G401 (cell line): ENCODE measurements at regions not wholly inside any gene's neighbourhood (a gene's known extent, or its start where the extent isn't known, plus 50 kb on each side); places are given as distances from the start of the nearest gene placed in this dataset.

ENCODE experiments used
- DNase-seq: peaks from one replicate; pipeline ENCODE4 v3.0.0-alpha.2; 2015; ENCODE audit warnings: low spot score
- in situ Hi-C: cut with HindIII; loops from 2 replicates; pipeline ENCODE4 v1.10.0; 2016; ENCODE audit warnings: low sequenced_read_pairs, mixed read lengths

GRCh38 chr1:235030919-235031596 lies 97.6 kb downstream of the TOMM20 start:
- no peak for DNase-seq
- in situ Hi-C loops, result no loop called here

- no peak for DNase-seq
- in situ Hi-C loops, result no loop called here
These were observed 100.8 kb downstream of the TOMM20 start for GRCh38 chr1:235027862-235028250.

GRCh38 chr1:235027076-235027861 lies 101.4 kb downstream of the TOMM20 start:
- in situ Hi-C loops, result no loop called here
- DNase-seq, result no peak

GRCh38 chr1:235025422-235025984 lies 103.1 kb downstream of the TOMM20 start:
- no peak for DNase-seq
- in situ Hi-C loops, result no loop called here

GRCh38 chr1:235024711-235025421 lies 103.8 kb downstream of the TOMM20 start:
- in situ Hi-C loops, result no loop called here
- DNase-seq, result no peak

GRCh38 chr1:235023711-235024439 lies 104.8 kb downstream of the TOMM20 start:
- DNase-seq, result no peak
- in situ Hi-C loops, result no loop called here

GRCh38 chr1:235022981-235023710 lies 105.5 kb downstream of the TOMM20 start:
- in situ Hi-C loops, result no loop called here
- DNase-seq, result no peak

- in situ Hi-C loops, result no loop called here
These were observed 106.2 kb downstream of the TOMM20 start for GRCh38 chr1:235022341-235022980.

GRCh38 chr1:235021815-235022214 lies 106.8 kb downstream of the TOMM20 start:
- in situ Hi-C loops, result no loop called here
- no peak for DNase-seq

More at GRCh38 chr1:235022341-235022980, 106.2 kb downstream of the TOMM20 start:
- DNase-seq, result no peak

- in situ Hi-C loops, result no loop called here
- no peak for DNase-seq
These were observed 107.3 kb downstream of the TOMM20 start for GRCh38 chr1:235021321-235021720.

- in situ Hi-C loops, result no loop called here
- DNase-seq, result no peak
These were observed 108.7 kb downstream of the TOMM20 start for GRCh38 chr1:235019961-235020360.

- in situ Hi-C loops, result no loop called here
- no peak for DNase-seq
These were observed 109.2 kb downstream of the TOMM20 start for GRCh38 chr1:235019471-235019870.

- in situ Hi-C loops, result no loop called here
- no peak for DNase-seq
These were observed 109.8 kb downstream of the TOMM20 start for GRCh38 chr1:235018720-235019444.

- in situ Hi-C loops, result no loop called here
- DNase-seq, result peak; percentile 47
These were observed 110.5 kb downstream of the TOMM20 start for GRCh38 chr1:235018161-235018560.

GRCh38 chr1:235017719-235018118 lies 110.9 kb downstream of the TOMM20 start:
- in situ Hi-C loops, result no loop called here
- DNase-seq, result no peak

- in situ Hi-C loops, result no loop called here
- peak; percentile 73 for DNase-seq
These were observed 111.4 kb downstream of the TOMM20 start for GRCh38 chr1:235017191-235017590.

- no peak for DNase-seq
- in situ Hi-C loops, result no loop called here
These were observed 113.2 kb downstream of the TOMM20 start for GRCh38 chr1:235015291-235015985.
